ENCODE measurements at regions not wholly inside any gene's neighbourhood (a gene's known extent, or its start where the extent isn't known, plus 50 kb on each side); places are given as distances from the start of the nearest gene placed in this dataset.

DNA sequence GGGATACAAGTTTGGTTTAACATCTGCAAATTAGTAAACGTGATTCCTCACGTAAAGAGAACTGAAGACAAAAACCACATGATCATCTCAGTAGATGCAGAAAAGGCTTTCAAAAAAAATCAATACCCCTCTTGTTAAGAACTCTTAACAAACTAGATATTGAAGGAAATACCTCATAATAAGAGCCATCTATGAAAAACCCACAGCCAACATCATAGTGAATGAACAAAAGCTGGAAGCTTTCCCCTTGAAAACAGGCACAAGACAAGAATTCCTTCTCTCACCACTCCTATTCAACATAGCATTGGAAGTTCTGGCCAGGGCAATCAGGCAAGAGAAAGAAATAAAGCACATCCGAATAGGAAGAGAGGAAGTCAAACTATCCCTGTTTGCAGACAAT, 160.5 kb downstream of the CSNK2A3 start:
- Mint-ChIP-seq H3K36me3 (peaks cover 14% of the 10 kb centered on the region), H3K4me1 (no peaks in the 10 kb centered on the region), H3K4me3 (no peak overlapping the region), H3K27ac (no peak overlapping the region), H3K9me3 (peaks cover 17% of the 10 kb centered on the region), H3K27me3 (peaks cover 9% of the 10 kb centered on the region)
- no peak for ATAC-seq

DNA sequence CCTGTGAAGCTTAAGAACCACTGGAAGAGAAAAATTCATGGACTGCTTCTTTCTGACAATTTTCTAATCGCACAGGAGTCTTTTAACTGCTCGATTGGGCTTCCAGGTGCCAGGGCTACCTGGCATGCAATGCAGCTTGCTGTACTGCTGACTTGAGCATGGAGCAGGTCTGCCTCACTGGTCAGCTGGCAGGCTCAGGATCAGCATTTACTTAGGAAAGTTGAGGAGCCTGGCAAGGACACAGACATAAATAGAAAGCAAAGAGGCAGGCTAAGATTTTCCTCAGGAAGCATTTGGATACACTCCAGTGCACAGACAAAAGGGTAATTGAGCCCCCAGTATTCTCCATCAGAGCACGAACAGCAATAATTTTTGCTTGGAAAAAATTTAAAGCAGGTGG, 163.5 kb downstream of the CSNK2A3 start:
- H3K9me3 Mint-ChIP-seq = peaks cover 13% of the 10 kb centered on the region
- no peak overlapping the region for H3K27ac Mint-ChIP-seq
- peaks cover 9% of the 10 kb centered on the region for H3K27me3 Mint-ChIP-seq
- no peak overlapping the region for H3K4me3 Mint-ChIP-seq
- ATAC-seq = no peak
- H3K4me1 Mint-ChIP-seq = peaks cover 7% of the 10 kb centered on the region
- peaks cover 14% of the 10 kb centered on the region for H3K36me3 Mint-ChIP-seq

DNA sequence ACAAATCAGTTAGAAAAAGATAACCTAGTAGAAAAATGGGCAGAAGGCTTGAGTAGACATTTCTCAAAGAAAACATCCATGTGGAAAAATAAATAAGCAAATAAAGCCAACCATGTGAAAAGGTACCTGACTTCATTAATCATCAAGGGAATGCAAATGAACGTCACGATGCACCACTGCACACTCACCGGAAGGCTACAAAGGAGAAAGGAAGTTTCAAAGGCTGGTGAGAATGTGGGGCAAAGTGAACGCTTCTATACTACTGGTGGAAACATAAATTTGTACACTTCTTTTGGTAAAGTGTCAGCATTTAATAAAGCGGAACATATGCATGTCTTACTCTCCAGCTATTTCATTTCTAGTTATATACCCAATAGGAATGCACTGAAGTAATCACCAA, 166.8 kb downstream of the CSNK2A3 start:
- Mint-ChIP-seq H3K4me3 (no peak overlapping the region), H3K36me3 (peaks cover 8% of the 10 kb centered on the region), H3K9me3 (peaks cover 5% of the 10 kb centered on the region), H3K27ac (no peak overlapping the region), H3K4me1 (peaks cover 7% of the 10 kb centered on the region), H3K27me3 (peaks cover 18% of the 10 kb centered on the region)
- ATAC-seq = peak; percentile 66

DNA sequence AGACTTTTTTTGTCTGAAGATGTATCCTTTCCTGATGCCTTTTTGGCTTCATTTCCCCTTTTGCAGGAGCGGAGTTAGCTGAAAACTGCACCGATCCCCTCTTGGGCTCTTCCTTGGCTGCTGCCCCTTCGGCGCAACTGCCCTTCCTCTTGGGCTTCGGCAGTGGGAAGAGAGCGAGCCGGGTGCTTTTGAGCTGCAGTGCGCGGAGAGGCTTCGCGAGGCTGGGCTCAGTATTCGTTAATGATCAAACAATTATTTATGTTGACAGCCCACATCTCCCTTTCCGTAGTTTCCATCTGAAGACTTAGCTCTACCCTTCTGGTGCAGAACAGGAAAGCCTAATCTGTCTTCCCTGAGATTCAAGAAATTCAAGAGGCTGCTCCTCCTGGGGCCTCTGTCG, 170.8 kb downstream of the CSNK2A3 start:
- no peak overlapping the region for H3K27ac Mint-ChIP-seq
- no peaks in the 10 kb centered on the region for H3K9me3 Mint-ChIP-seq
- peaks cover 9% of the 10 kb centered on the region for H3K27me3 Mint-ChIP-seq
- peaks cover 7% of the 10 kb centered on the region for H3K4me1 Mint-ChIP-seq
- H3K4me3 Mint-ChIP-seq = no peak overlapping the region
- no peaks in the 10 kb centered on the region for H3K36me3 Mint-ChIP-seq
- no peak for ATAC-seq

DNA sequence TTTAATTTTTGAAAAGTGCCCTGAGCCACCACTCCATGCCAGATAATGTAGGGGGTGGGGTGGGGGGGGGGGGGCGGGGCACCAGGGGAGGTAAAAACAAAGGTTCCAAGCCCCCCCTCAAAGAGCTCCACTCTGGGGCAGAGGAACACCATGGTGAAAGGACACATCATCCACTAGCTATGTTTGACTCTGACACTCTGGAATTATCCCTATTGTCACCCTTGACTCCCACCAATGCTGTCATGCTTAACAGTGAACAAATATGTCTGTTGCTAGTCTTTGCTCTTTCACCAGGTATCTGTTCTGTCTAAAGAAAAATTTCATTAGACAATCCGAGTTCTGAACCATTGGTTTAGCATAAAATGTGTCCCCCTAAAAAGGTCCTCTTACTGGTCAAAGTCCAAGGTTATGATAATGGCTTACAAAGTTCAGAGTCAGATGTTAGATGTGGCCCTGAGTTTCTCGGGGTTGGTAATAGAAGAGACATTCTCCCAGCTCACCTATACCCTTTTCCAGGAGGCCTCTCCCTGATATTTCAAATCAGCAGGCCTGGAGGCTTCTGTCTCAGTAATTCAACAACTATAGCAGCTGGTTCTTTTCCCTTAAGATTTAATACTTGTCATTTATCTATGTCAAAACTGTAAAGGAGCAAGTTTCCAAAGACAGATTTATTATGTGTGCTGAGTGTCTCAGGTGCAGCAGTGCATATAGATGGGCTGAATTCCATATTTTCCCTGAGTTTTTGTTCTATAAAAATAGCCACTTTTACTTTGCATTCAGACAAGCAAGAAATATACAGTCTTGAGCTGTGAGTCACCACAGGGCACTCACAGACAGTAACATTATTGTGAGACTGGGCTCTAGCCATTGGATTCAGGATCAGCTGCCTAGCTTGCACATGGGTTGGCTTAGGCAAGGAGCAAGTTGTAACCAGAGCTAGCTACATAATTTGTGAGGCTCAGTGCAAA, 174.1 kb downstream of the CSNK2A3 start:
- Mint-ChIP-seq H3K4me3 (no peak overlapping the region), H3K27me3 (peaks cover 17% of the 10 kb centered on the region), H3K27ac (no peak overlapping the region), H3K36me3 (no peaks in the 10 kb centered on the region), H3K9me3 (peaks cover 2% of the 10 kb centered on the region), H3K4me1 (no peaks in the 10 kb centered on the region)
- ATAC-seq = no peak

DNA sequence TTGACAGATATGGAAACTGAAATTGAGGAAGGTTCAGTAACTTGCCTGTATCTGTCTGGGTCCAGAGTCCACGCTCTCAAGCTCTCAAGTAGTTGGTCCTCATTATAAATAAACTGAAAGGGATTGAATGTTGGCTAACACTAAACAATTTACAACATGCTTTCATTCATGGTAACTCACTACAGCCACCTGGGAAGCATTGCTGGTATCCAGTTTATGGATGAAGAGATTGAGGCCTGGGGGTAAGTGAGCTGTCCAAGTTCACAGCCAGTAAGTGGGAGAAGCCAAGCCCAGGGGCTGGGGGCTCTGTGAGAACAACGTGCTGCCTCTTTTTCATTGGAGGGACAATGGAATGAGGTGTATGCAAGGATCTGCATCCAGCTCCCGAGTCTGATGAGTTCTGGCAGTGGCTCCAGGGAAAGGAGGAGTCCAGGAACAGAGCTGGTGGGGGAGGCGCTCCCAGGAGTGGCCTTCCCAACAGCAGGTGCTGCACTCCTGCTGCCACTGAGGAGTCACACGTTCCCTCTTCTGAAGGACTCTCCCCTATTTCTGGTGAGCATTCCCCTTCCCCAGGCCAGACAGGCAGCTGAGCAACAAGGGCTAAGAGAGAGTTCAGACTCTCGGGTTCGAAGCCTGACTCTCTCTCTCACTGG, 175.8 kb downstream of the CSNK2A3 start:
- Mint-ChIP-seq H3K4me3 (no peak overlapping the region), H3K27me3 (peaks cover 14% of the 10 kb centered on the region), H3K27ac (no peak overlapping the region), H3K4me1 (peaks cover 2% of the 10 kb centered on the region), H3K9me3 (peaks cover 2% of the 10 kb centered on the region), H3K36me3 (no peaks in the 10 kb centered on the region)
- ATAC-seq = no peak

DNA sequence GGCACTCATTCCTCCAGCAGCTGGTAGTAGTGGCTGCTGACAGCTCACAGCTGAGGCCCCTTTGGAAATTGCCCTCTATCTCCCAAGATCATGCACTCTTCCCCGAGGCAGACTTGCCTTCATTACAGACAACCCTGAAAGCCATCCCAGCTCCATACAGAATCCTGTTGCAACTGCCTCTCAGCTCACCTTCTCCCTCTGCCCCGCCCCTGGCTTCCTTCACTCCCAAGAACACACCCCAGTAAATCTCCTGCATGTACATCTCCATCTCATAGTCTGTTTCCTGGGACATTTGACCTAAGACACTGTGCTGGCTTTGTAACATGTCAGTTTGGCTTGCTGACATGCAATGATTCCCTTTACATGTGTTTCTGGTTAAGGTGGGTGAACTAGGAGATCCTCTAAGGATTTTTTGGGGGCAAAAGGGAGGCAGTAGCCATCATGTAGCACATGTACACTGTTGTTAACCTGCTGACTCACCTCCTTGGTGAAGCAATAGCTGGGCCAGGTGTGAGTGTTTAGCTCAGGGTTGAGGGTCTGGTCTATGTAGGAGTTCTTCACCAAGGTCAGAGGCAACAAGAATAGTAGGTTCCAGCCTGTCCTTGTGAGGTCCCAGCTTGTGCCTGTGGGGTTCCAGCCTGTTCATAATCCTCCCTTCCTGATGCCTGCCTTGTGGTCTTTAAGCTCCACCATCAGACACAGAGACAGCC, 179.6 kb downstream of the CSNK2A3 start:
- Mint-ChIP-seq H3K36me3 (no peaks in the 10 kb centered on the region), H3K9me3 (peaks cover 2% of the 10 kb centered on the region), H3K27ac (no peak overlapping the region), H3K4me1 (peaks cover 27% of the 10 kb centered on the region), H3K4me3 (no peak overlapping the region), H3K27me3 (peaks cover 8% of the 10 kb centered on the region)
- ATAC-seq = no peak

DNA sequence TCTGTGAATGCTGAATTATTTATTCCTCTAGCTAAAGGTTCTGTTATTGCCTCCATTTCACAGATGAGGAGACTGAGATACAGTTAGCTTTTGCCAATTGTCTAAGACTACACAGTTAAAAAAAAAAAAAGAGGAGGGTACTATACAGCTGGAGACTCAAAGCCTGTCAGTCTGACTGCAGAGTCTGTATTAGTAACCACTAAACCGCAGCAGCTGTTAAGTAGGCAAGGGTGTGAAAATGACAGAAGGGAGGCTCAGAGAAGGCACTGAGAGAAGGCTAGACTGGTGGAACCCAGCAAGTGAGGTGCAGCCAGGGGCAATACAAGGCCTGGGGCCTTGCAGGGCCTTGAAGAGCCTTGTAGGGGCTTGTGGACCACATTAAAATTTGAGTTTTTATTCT, 181.2 kb downstream of the CSNK2A3 start:
- H3K4me3 Mint-ChIP-seq = no peak overlapping the region

DNA sequence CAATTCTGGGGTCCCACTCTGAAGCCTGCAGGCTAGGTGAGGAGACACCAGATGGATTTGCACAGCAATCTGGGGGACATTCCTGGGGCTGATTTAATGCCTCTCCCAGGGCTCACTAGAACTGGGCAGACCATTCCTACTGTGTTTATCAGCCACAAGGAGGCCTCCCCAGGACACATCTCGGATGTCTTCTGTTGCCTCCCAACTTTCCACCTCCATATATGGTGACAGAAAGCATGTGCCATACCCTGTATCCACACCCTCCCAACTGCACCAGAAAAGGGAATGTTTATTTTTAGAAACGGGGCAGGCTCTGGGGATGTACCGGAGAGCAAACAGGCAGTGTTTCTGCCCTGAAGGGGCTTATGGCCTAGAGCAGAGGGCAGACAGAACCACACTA, 181.8 kb downstream of the CSNK2A3 start:
- H3K9me3 Mint-ChIP-seq = peaks cover 2% of the 10 kb centered on the region
- H3K36me3 Mint-ChIP-seq = no peaks in the 10 kb centered on the region
- peaks cover 27% of the 10 kb centered on the region for H3K4me1 Mint-ChIP-seq
- H3K27ac Mint-ChIP-seq = peak overlapping the region; percentile 47
- no peak overlapping the region for H3K4me3 Mint-ChIP-seq
- H3K27me3 Mint-ChIP-seq = peaks cover 7% of the 10 kb centered on the region
- ATAC-seq = no peak

More for the DNA sequence above, 181.2 kb downstream of the CSNK2A3 start:
- Mint-ChIP-seq H3K36me3 (no peaks in the 10 kb centered on the region), H3K27me3 (peaks cover 8% of the 10 kb centered on the region), H3K4me1 (peaks cover 27% of the 10 kb centered on the region), H3K27ac (peak overlapping the region; percentile 47), H3K9me3 (peaks cover 2% of the 10 kb centered on the region)
- peak; percentile 29 for ATAC-seq

DNA sequence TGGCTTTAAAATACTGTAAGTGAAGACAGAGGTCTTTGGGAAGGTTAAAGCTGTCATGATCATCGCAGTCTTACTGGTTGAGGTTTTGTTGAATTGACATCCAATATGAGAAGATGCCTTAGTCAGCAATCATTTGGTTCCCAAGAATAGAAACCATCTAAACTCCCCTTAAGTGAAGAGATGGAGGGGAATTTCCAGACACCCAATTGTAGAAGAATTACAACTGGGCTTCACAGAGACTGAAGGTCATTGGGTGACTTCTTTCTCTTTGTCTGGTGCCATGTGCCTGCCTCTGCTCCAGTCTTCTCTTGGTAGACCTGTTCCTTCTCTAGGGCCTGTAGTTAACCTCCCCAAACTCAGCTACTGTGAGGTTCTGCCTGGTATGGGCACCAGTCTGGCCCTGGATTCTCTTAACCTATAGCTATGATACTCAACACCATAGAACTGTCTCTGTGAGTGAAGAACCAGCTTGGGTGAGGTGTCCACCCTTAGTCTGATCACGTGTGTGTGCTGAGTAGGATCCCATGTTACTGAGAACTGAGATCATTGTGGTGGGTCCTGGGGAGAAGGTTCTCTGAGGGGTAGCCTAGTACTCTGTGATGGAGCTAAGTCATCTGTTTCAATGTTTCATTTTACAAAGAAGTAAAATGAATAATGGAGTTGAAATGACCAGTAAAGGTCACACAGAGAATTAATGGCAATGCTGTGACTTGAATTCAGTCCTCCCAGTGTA, 182.5 kb downstream of the CSNK2A3 start:
- peaks cover 27% of the 10 kb centered on the region for H3K4me1 Mint-ChIP-seq
- H3K27me3 Mint-ChIP-seq = no peaks in the 10 kb centered on the region
- H3K4me3 Mint-ChIP-seq = no peak overlapping the region
- no peaks in the 10 kb centered on the region for H3K36me3 Mint-ChIP-seq
- peaks cover 2% of the 10 kb centered on the region for H3K9me3 Mint-ChIP-seq
- peak; percentile 67 for ATAC-seq
- peak overlapping the region; percentile 76 for H3K27ac Mint-ChIP-seq

DNA sequence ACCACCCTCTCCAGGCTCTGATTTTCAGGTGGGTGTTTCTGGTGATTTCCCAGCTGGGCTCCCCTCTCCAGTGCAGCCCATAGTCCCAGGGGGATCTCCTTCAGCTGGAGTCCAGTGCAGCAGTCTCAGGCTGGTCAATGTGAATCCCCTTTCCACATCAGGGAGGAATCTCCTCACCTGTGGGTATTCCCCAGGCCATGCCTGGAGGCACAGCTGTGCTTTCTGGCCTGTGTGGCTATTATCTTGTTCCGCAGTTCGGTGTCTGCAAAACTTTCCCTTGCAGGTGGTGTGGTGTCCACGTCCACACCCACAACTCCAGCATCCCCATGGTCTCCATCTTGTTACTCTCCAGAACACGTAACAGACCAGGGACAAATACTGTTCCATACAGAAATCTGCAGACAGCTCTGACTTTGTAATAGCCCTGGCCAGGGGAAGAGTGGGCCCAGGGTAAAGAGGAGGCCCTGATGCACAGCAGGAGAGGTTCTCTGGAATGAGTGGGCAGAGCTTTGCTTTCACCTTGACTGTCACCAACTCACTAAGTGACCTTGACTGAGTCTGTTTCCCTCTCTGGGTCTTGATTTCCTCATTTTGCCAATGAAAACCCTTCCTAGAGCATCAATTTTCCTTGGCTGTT, 183.2 kb downstream of the CSNK2A3 start:
- ATAC-seq = peak; percentile 79
- H3K4me1 Mint-ChIP-seq = peaks cover 27% of the 10 kb centered on the region
- no peak overlapping the region for H3K4me3 Mint-ChIP-seq
- peak overlapping the region; percentile 76 for H3K27ac Mint-ChIP-seq
- no peaks in the 10 kb centered on the region for H3K9me3 Mint-ChIP-seq
- no peaks in the 10 kb centered on the region for H3K27me3 Mint-ChIP-seq
- no peaks in the 10 kb centered on the region for H3K36me3 Mint-ChIP-seq

DNA sequence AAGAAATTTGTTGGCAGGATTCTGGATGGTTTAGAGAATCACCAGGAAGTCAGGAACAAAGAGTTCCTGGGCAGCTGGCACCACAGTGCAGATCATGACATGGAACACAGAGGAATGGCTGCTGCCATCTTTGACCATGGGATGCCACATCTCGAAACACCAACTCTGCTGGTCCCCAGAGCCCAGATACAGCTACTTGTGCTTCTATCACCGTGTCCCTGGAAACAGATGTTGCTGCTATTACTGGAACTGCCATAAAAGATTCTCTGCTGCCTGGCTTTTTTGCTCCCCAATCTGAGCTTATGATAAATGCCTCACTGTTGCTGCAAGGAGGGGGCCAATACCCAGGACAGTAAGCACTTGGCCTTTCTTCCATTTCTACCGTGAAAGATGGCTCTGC, 185.2 kb downstream of the CSNK2A3 start:
- Mint-ChIP-seq H3K27me3 (peaks cover 10% of the 10 kb centered on the region), H3K9me3 (peaks cover 7% of the 10 kb centered on the region), H3K36me3 (no peaks in the 10 kb centered on the region), H3K27ac (no peak overlapping the region), H3K4me1 (peaks cover 27% of the 10 kb centered on the region), H3K4me3 (no peak overlapping the region)
- no peak for ATAC-seq

DNA sequence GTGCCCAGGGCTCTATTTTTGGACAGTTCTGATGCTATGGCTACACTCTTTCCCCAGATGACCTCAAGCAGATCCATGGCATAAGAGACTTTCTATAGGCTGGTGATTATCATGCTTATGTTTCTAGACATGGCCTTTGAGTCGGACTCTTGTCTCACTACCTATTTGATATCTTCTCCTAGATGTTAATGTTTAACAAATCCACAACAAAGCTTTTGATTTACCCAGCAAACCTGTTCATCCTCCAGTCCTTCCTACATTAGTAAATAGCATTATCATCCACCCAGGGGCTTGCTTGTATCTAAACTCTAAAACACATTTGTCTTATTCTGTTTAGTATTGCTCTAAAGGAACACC, 188.7 kb downstream of the CSNK2A3 start:
- no peak overlapping the region for H3K27ac Mint-ChIP-seq
- no peak overlapping the region for H3K4me3 Mint-ChIP-seq
- no peak for ATAC-seq
- H3K4me1 Mint-ChIP-seq = no peaks in the 10 kb centered on the region
- no peaks in the 10 kb centered on the region for H3K36me3 Mint-ChIP-seq
- peaks cover 9% of the 10 kb centered on the region for H3K9me3 Mint-ChIP-seq
- H3K27me3 Mint-ChIP-seq = peaks cover 10% of the 10 kb centered on the region

DNA sequence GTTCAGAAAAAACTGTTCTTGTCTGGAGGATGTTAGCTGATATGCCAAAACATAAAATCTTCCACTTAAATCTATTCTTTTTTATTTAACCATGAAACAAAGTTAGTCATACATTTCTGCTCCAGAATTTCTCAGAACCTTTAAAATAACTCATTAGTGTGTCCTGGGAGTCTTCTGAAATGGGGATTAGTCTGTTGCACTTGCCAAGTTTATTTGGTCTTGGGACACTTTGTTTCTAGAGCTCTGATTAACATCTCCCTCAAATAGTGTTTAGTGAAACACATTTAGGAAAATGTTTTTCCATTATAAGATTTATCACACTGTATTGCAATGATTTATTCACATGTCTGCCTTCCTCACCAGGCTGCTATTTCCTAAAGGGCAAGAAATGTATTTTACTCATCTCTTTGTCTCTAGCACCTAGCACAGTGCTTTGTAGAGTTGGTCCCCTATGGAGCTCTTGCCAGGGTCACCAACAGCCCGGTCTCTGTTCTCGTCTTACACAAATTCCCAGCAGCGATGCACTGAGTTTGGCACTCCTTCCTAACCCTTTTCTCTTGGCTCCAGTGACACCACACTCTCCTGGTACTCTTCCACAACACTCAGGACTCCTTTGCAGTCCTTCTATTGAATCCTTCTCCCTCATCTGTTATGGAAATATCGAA, 189.2 kb downstream of the CSNK2A3 start:
- Mint-ChIP-seq H3K36me3 (no peaks in the 10 kb centered on the region), H3K27me3 (peaks cover 10% of the 10 kb centered on the region), H3K9me3 (peaks cover 9% of the 10 kb centered on the region), H3K27ac (no peak overlapping the region), H3K4me3 (no peak overlapping the region), H3K4me1 (no peaks in the 10 kb centered on the region)
- no peak for ATAC-seq

Data from stimulated activated memory B cell treated with anti-CD40 and anti-IgM and Interleukin-4, amounts not matched to agents 10 μg/mL and 1 μg/mL and 100 μg/mL, for 72 hours (primary cell).